GM12864 (cell line): ENCODE measurements at regions not wholly inside any gene's neighbourhood (a gene's known extent, or its start where the extent isn't known, plus 50 kb on each side); places are given as distances from the start of the nearest gene placed in this dataset.

Experiments used
- DNase-seq: peaks from one replicate; pipeline ENCODE4 v3.0.0-alpha.2; 2011; ENCODE audit warnings: low read depth
- H3K4me3 ChIP-seq: 2 replicates; pipeline ENCODE4 v1.5.1; 2011; ENCODE audit warnings: mild to moderate bottlenecking, low read depth, low read length, control low read depth
- CTCF ChIP-seq: IDR thresholded peaks from 2 replicates; pipeline ENCODE4 v1.5.1; 2011; ENCODE audit warnings: low read depth, mild to moderate bottlenecking, moderate library complexity, low read length, control low read depth, inconsistent platforms; ENCODE audit errors: missing control alignments

GRCh38 chr7:12898620-12899019 is 211.2 kb downstream of the ARL4A start:
- TF ChIP-seq CTCF: no peak
- H3K4me3 ChIP-seq: no peak overlapping the region
- DNase-seq: no peak

GRCh38 chr7:12905671-12906070 is 218.2 kb downstream of the ARL4A start:
- no peak for TF ChIP-seq CTCF
- H3K4me3 ChIP-seq: no peak overlapping the region
- no peak for DNase-seq

GRCh38 chr7:12907774-12908173 is 220.3 kb downstream of the ARL4A start:
- no peak overlapping the region for H3K4me3 ChIP-seq
- TF ChIP-seq CTCF: no peak
- no peak for DNase-seq

- DNase-seq: no peak
- no peak for TF ChIP-seq CTCF
- no peak overlapping the region for H3K4me3 ChIP-seq
Measured at GRCh38 chr7:12909483-12909882, 222.1 kb downstream of the ARL4A start.

- TF ChIP-seq CTCF: no peak
- no peak for DNase-seq
- H3K4me3 ChIP-seq: no peak overlapping the region
Measured at GRCh38 chr7:12911053-12911452, 223.6 kb downstream of the ARL4A start.

- TF ChIP-seq CTCF: no peak
- DNase-seq: no peak
- no peak overlapping the region for H3K4me3 ChIP-seq
Measured at GRCh38 chr7:12913002-12913401, 225.6 kb downstream of the ARL4A start.

- DNase-seq: no peak
- H3K4me3 ChIP-seq: no peak overlapping the region
- no peak for TF ChIP-seq CTCF
Measured at GRCh38 chr7:12917801-12918200, 230.4 kb downstream of the ARL4A start.
